ENCODE measurements at regions not wholly inside any gene's neighbourhood (a gene's known extent, or its start where the extent isn't known, plus 50 kb on each side); places are given as distances from the start of the nearest gene placed in this dataset.

- H3K79me2 ChIP-seq (ENCODE audit: insufficient read depth) = no peaks in the 10 kb centered on the region
- no peak overlapping the region for H3K4me3 ChIP-seq (ENCODE audit: low read depth in 2 of 2, low read length in 1 of 2)
- POLR2A ChIA-PET = no interaction called here
- 45% methylated on average over 7 of the region's 7 CpGs for WGBS (ENCODE audit: low lambda C conversion rate)
- H3F3A ChIP-seq (replicated peaks; ENCODE audit: insufficient read depth) = no peaks in the 10 kb centered on the region
- no peak overlapping the region for H3K4me2 ChIP-seq
- no peak for DNase-seq
- H3K27ac ChIP-seq (ENCODE audit: low read depth in 2 of 2, low read length in 1 of 2) = no peak overlapping the region
- no peak overlapping the region for H3K9ac ChIP-seq
- H2AFZ ChIP-seq (ENCODE audit: low read depth) = no peak overlapping the region
- no peaks in the 10 kb centered on the region for H3K9me3 ChIP-seq
- no peaks in the 10 kb centered on the region for H3K9me2 ChIP-seq
- TF ChIP-seq EP300 (IDR thresholded peaks at IDR 0.05; ENCODE audit: borderline replicate concordance in 1 of 2, low read depth in 1 of 2, low read length in 1 of 2) (no peak), TAF1 (IDR thresholded peaks at IDR 0.05; ENCODE audit: borderline replicate concordance, low read depth, low read length) (no peak), MEF2A (IDR thresholded peaks at IDR 0.05; ENCODE audit: borderline replicate concordance, low read depth) (no peak), YY1 (IDR thresholded peaks at IDR 0.05; ENCODE audit: low read depth) (no peak), NFIC (IDR thresholded peaks at IDR 0.05; ENCODE audit: borderline replicate concordance) (no peak)
- no peaks in the 10 kb centered on the region for H4K20me1 ChIP-seq (ENCODE audit: insufficient read depth)
- CTCF ChIA-PET = no interaction called here
- H3K4me1 ChIP-seq (ENCODE audit: control insufficient read depth in 1 of 2, insufficient read depth in 2 of 2, low read depth in 1 of 2, low read length in 1 of 2) = no peaks in the 10 kb centered on the region
- H3K27me3 ChIP-seq (ENCODE audit: insufficient read depth) = no peaks in the 10 kb centered on the region
- H3K36me3 ChIP-seq (replicated peaks in 1 of 2; ENCODE audit: control insufficient read depth in 1 of 2, insufficient read depth in 2 of 2, low read length in 1 of 2) = no peaks in the 10 kb centered on the region
These were observed 517.8 kb downstream of the CDH26 start for GRCh38 chr20:60476045-60476444.

DNA sequence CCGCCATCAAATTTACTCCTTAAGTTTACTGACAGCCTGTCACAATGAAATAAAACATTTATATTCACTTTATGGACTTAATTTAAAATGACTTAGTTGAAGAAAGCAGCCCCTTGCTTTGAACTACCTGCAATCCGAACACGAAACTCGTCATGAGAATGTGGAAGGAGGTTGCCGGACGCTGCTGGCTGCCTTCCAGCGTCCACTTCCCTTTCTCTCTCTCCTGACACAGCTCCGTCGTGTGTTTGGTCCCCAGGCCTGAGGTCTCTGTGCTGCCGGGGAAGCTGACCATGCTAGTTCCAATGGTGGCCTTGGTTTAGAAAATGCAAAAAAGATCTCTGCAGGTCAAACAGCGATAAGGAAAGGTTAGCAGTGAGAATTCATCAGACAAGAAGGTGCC is 519.7 kb downstream of the CDH26 start:
- Histone ChIP-seq H3K79me2 (ENCODE audit: insufficient read depth) (no peaks in the 10 kb centered on the region), H3K4me2 (no peak overlapping the region), H3K9me2 (no peaks in the 10 kb centered on the region), H3K4me1 (ENCODE audit: control insufficient read depth in 1 of 2, insufficient read depth in 2 of 2, low read depth in 1 of 2, low read length in 1 of 2) (no peaks in the 10 kb centered on the region; a peak in 1 of 4 replicates), H4K20me1 (ENCODE audit: insufficient read depth) (no peaks in the 10 kb centered on the region), H3K36me3 (replicated peaks in 1 of 2; ENCODE audit: control insufficient read depth in 1 of 2, insufficient read depth in 2 of 2, low read length in 1 of 2) (no peaks in the 10 kb centered on the region), H3K4me3 (ENCODE audit: low read depth in 2 of 2, low read length in 1 of 2) (no peak overlapping the region), H3K27ac (ENCODE audit: low read depth in 2 of 2, low read length in 1 of 2) (no peak overlapping the region), H3F3A (replicated peaks; ENCODE audit: insufficient read depth) (no peaks in the 10 kb centered on the region), H3K27me3 (ENCODE audit: insufficient read depth) (no peaks in the 10 kb centered on the region), H2AFZ (ENCODE audit: low read depth) (no peak overlapping the region), H3K9ac (no peak overlapping the region), H3K9me3 (no peaks in the 10 kb centered on the region)
- ChIA-PET CTCF (no interaction called here), POLR2A (no interaction called here)
- 37% methylated on average over 11 of the region's 11 CpGs for WGBS (ENCODE audit: low lambda C conversion rate)
- DNase-seq = no peak
- TF ChIP-seq FOSL2 (IDR thresholded peaks at IDR 0.05; ENCODE audit: borderline replicate concordance, low read depth) (no peak), POLR2AphosphoS5 (IDR thresholded peaks at IDR 0.05; ENCODE audit: low read depth, low read length) (no peak), MAX (IDR thresholded peaks at IDR 0.05; ENCODE audit: low read depth) (no peak), RXRA (IDR thresholded peaks at IDR 0.05; ENCODE audit: borderline replicate concordance, low read depth) (no peak), ELF1 (IDR thresholded peaks at IDR 0.05) (no peak), FOXJ3 (CRISPR knock-in tag; IDR thresholded peaks at IDR 0.05) (no peak), FOXM1 (IDR thresholded peaks at IDR 0.05; ENCODE audit: low read depth) (no peak), TAF1 (IDR thresholded peaks at IDR 0.05; ENCODE audit: borderline replicate concordance, low read depth, low read length) (no peak), USF1 (IDR thresholded peaks at IDR 0.05; ENCODE audit: borderline replicate concordance, low read depth) (no peak), MXI1 (IDR thresholded peaks at IDR 0.05; ENCODE audit: low read depth, low read length) (no peak), YY1 (IDR thresholded peaks at IDR 0.05; ENCODE audit: low read depth) (no peak), TEAD4 (IDR thresholded peaks at IDR 0.05; ENCODE audit: borderline replicate concordance, insufficient read depth) (no peak), GABPA (IDR thresholded peaks at IDR 0.05; ENCODE audit: low read depth) (no peak), MEF2A (IDR thresholded peaks at IDR 0.05; ENCODE audit: borderline replicate concordance, low read depth) (no peak), NFIC (IDR thresholded peaks at IDR 0.05; ENCODE audit: borderline replicate concordance) (no peak), REST (IDR thresholded peaks at IDR 0.05; ENCODE audit: low read depth, low read length) (no peak)
- TF ChIP-seq, protein P1, sequence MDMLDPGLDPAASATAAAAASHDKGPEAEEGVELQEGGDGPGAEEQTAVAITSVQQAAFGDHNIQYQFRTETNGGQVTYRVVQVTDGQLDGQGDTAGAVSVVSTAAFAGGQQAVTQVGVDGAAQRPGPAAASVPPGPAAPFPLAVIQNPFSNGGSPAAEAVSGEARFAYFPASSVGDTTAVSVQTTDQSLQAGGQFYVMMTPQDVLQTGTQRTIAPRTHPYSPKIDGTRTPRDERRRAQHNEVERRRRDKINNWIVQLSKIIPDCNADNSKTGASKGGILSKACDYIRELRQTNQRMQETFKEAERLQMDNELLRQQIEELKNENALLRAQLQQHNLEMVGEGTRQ (IDR thresholded peaks at IDR 0.05; ENCODE audit: borderline replicate concordance, low read depth, low read length) = no peak
- TF ChIP-seq, protein P2, sequence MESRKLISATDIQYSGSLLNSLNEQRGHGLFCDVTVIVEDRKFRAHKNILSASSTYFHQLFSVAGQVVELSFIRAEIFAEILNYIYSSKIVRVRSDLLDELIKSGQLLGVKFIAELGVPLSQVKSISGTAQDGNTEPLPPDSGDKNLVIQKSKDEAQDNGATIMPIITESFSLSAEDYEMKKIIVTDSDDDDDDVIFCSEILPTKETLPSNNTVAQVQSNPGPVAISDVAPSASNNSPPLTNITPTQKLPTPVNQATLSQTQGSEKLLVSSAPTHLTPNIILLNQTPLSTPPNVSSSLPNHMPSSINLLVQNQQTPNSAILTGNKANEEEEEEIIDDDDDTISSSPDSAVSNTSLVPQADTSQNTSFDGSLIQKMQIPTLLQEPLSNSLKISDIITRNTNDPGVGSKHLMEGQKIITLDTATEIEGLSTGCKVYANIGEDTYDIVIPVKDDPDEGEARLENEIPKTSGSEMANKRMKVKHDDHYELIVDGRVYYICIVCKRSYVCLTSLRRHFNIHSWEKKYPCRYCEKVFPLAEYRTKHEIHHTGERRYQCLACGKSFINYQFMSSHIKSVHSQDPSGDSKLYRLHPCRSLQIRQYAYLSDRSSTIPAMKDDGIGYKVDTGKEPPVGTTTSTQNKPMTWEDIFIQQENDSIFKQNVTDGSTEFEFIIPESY (IDR thresholded peaks at IDR 0.05; ENCODE audit: borderline replicate concordance, low read depth) = no peak

Data from SK-N-SH (cell line).